ENCODE measurements at regions not wholly inside any gene's neighbourhood (a gene's known extent, or its start where the extent isn't known, plus 50 kb on each side); places are given as distances from the start of the nearest gene placed in this dataset.

- no peak overlapping the region for H3K27ac ChIP-seq (ENCODE audit: low read length)
- DNase-seq: no peak
- H3K4me3 ChIP-seq (ENCODE audit: low read depth in 1 of 2, low read length in 2 of 2): no peak overlapping the region
- no peak for TF ChIP-seq CTCF (IDR thresholded peaks at IDR 0.05; ENCODE audit: borderline replicate concordance, extremely low read depth, low read length, poor library complexity, severe bottlenecking)
- no peak for TF ChIP-seq EZH2 (IDR thresholded peaks at IDR 0.05; ENCODE audit: borderline replicate concordance, low read depth, low read length, severe bottlenecking)
- H3K9ac ChIP-seq (ENCODE audit: low read depth, low read length): no peak overlapping the region
- peaks cover 15% of the 10 kb centered on the region for H3K9me3 ChIP-seq (ENCODE audit: insufficient read depth, low read length, severe bottlenecking)
- no peaks in the 10 kb centered on the region for H3K79me2 ChIP-seq (ENCODE audit: insufficient read depth, low read length)
- ATAC-seq (ENCODE audit: insufficient read depth, low read depth): no peak
- no peaks in the 10 kb centered on the region for H3K36me3 ChIP-seq (ENCODE audit: insufficient read depth, low read length)
- no peaks in the 10 kb centered on the region for H3K4me1 ChIP-seq (ENCODE audit: insufficient read depth, low read length)
- no peak overlapping the region for H2AFZ ChIP-seq (ENCODE audit: low read depth, low read length)
- no peak overlapping the region for H3K4me2 ChIP-seq (ENCODE audit: insufficient read depth, low read length)
- H4K20me1 ChIP-seq (ENCODE audit: insufficient read depth, low read length): no peaks in the 10 kb centered on the region
- H3K27me3 ChIP-seq (ENCODE audit: insufficient read depth, low read length, poor library complexity): no peaks in the 10 kb centered on the region
These were observed 336.3 kb downstream of the SLITRK6 start for GRCh38 chr13:85462792-85463425.

GRCh38 chr13:85461621-85462020, 337.6 kb downstream of the SLITRK6 start:
- no peaks in the 10 kb centered on the region for H3K27me3 ChIP-seq (ENCODE audit: insufficient read depth, low read length, poor library complexity)
- H3K27ac ChIP-seq (ENCODE audit: low read length): no peak overlapping the region
- no peak for TF ChIP-seq EZH2 (IDR thresholded peaks at IDR 0.05; ENCODE audit: borderline replicate concordance, low read depth, low read length, severe bottlenecking)
- TF ChIP-seq CTCF (IDR thresholded peaks at IDR 0.05; ENCODE audit: borderline replicate concordance, extremely low read depth, low read length, poor library complexity, severe bottlenecking): no peak
- no peaks in the 10 kb centered on the region for H3K79me2 ChIP-seq (ENCODE audit: insufficient read depth, low read length)
- no peaks in the 10 kb centered on the region for H4K20me1 ChIP-seq (ENCODE audit: insufficient read depth, low read length)
- H3K4me2 ChIP-seq (ENCODE audit: insufficient read depth, low read length): no peak overlapping the region
- DNase-seq (no peak), ATAC-seq (ENCODE audit: insufficient read depth, low read depth) (no peak)
- H3K4me3 ChIP-seq (ENCODE audit: low read depth in 1 of 2, low read length in 2 of 2): no peak overlapping the region
- no peaks in the 10 kb centered on the region for H3K36me3 ChIP-seq (ENCODE audit: insufficient read depth, low read length)
- no peak overlapping the region for H3K9ac ChIP-seq (ENCODE audit: low read depth, low read length)
- no peak overlapping the region for H2AFZ ChIP-seq (ENCODE audit: low read depth, low read length)
- peaks cover 25% of the 10 kb centered on the region for H3K9me3 ChIP-seq (ENCODE audit: insufficient read depth, low read length, severe bottlenecking)
- no peaks in the 10 kb centered on the region for H3K4me1 ChIP-seq (ENCODE audit: insufficient read depth, low read length)

- Histone ChIP-seq H2AFZ (ENCODE audit: low read depth, low read length) (no peak overlapping the region), H3K27me3 (ENCODE audit: insufficient read depth, low read length, poor library complexity) (no peaks in the 10 kb centered on the region), H3K9ac (ENCODE audit: low read depth, low read length) (no peak overlapping the region), H3K4me1 (ENCODE audit: insufficient read depth, low read length) (no peaks in the 10 kb centered on the region), H3K79me2 (ENCODE audit: insufficient read depth, low read length) (no peaks in the 10 kb centered on the region), H3K4me3 (ENCODE audit: low read depth in 1 of 2, low read length in 2 of 2) (no peak overlapping the region), H3K4me2 (ENCODE audit: insufficient read depth, low read length) (no peak overlapping the region), H3K9me3 (ENCODE audit: insufficient read depth, low read length, severe bottlenecking) (no peaks in the 10 kb centered on the region), H3K36me3 (ENCODE audit: insufficient read depth, low read length) (no peaks in the 10 kb centered on the region), H3K27ac (ENCODE audit: low read length) (no peak overlapping the region), H4K20me1 (ENCODE audit: insufficient read depth, low read length) (no peaks in the 10 kb centered on the region)
- DNase-seq: no peak
- TF ChIP-seq EZH2 (IDR thresholded peaks at IDR 0.05; ENCODE audit: borderline replicate concordance, low read depth, low read length, severe bottlenecking) (no peak), CTCF (IDR thresholded peaks at IDR 0.05; ENCODE audit: borderline replicate concordance, extremely low read depth, low read length, poor library complexity, severe bottlenecking) (no peak)
- no peak for ATAC-seq (ENCODE audit: insufficient read depth, low read depth)
These were observed 353.7 kb downstream of the SLITRK6 start for GRCh38 chr13:85445534-85445933.
